ENCODE measurements at regions not wholly inside any gene's neighbourhood (a gene's known extent, or its start where the extent isn't known, plus 50 kb on each side); places are given as distances from the start of the nearest gene placed in this dataset.

DNA sequence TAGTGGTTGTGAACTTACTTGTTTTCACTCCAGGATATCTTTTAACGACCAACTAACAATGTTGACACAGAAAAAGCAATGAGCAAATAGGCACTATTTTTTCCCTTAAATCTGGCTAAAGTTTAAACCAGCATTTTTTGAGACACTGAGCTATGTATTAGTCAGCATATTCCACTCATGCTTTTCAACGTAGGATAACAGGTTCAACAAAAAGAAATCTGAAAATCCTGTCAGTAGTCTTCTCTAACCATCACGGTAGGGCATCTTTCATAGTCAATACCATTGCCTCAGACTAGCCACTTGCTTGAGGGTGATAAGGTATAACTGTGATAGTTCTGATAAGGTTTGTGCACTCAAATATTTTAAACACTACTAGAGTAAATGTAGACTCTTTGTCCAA lies 1177.3 kb upstream of the NUDT12 start:
- no peak for DNase-seq (ENCODE audit: low spot score)

- no peak for DNase-seq (ENCODE audit: low spot score)
Observed at GRCh38 chr5:104739503-104739902, 1176.9 kb upstream of the NUDT12 start.

GRCh38 chr5:104736073-104736472 lies 1173.5 kb upstream of the NUDT12 start:
- no peak for DNase-seq (ENCODE audit: low spot score)

DNA sequence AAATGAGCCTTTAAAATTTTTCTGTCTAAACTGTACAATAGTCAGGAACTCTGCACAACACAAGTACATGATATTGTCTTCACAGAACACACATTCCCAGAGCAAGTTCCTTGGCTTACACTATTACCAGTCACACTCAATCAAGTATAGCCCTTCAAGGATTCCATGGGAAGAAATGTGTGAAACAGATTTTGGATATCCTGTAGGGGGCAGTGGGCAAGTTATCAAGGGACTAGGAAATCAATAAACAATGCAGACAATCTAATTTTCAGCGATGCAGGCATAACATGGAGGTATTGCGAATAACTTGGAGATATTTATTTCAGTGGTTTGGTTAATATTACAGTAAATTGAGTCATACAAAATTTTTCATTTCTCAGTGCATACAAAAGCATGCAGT lies 1171.5 kb upstream of the NUDT12 start:
- DNase-seq (ENCODE audit: low spot score), result no peak

DNA sequence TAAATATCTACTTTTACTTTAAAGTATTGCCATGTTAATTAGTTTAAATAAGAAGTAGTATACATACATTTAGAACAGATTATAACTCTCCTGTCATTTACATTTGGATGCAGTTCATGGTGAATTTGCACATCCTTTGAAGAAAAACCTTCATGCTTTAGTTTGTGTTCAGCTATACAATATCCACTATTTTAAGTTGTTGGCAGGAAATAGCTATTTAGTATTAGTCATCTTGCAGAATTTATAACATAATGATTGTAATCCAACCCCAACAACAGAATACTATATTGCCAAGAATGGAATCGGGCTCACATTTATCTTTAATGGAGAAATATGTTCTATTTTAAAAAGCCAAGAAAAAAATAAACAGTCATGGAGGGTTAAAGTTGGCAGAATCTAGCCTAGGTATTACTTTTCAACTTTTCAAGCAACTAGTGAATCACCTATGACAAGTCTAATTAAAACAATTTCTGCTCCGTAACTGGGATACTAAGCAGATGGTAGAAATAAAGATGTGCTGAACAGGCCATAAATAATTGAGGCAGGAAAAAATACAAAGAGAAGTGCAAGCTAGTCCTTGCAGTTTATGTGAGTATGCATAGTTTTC lies 1170.6 kb upstream of the NUDT12 start:
- no peak for DNase-seq (ENCODE audit: low spot score)

DNA sequence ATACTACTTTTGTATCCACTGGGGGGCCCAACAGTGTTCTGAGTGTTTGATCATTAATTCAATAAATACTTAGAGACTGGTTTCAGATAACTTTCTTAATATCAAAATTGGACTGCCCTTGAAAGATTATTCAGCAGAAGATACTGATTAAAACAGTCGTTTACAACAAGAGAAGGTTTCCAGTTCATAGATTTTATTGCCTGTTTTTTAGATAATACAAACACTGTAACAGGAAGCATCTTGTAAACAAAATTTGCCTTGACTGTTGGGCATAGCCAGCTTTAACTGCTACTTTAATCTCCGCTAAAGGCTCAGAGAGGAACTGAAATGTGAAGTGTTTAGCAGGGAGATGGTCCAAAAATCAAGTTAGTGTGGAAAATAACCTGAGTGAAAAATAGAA lies 1168.7 kb upstream of the NUDT12 start:
- no peak for DNase-seq (ENCODE audit: low spot score)

DNA sequence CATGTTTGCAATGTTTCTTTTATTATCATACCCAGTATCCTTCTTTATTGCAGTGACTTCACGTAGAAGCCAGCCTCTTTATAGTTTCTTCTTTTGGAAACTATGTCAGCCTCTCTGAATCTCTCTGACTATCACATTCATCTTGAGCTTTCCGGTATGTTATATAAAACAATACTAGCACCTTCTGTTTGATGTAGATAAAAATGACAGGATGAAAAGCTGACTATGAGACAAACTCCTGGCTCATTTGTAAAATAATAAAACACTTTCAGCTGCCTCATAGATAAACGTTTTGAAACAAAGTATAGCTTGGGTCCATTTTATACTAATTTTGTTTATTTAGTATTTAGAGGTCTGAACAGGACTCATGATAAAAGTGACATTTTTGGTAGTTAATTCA lies 1145.4 kb upstream of the NUDT12 start:
- DNase-seq (ENCODE audit: low spot score), result no peak

- no peak for DNase-seq (ENCODE audit: low spot score)
Observed at GRCh38 chr5:104706600-104706999, 1144.0 kb upstream of the NUDT12 start.

DNA sequence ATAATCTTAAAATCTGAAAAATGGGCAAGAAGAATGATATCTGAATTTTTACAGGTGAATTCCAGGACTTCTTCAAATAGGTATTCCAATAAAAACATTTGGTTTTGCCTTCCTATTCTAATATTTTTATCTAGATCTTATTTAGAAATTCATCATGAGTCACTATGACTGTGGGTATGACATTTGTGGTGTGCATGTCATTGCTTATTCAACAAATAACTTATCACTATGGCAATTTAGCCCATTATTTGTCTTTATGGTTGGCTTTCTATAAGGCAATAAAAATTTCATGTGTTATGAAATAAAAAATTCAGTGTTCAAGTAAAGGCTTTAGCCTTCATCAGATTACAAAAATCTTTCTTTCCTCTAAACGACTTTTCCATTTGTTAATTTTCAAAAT lies 1139.6 kb upstream of the NUDT12 start:
- no peak for DNase-seq (ENCODE audit: low spot score)

- no peak for DNase-seq (ENCODE audit: low spot score)
Observed at GRCh38 chr5:104699438-104699837, 1136.8 kb upstream of the NUDT12 start.

DNA sequence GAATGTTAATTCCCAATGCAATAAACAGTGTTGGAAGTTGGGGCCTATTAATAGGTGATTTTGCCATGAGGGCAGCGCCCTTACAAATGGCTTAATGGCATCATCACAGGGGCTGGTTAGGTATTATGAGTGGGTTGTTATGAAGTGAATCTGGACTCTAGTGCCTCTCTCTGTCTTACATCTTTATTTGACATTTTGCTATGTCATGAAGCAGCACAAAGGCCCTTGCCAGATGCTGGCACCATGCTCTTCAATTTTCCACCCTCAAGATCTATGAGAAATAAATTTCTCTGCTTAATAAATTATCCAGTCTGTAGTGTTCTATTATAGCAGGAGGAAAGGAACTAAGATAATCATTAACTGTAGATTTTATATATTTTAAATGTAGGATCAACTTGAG lies 1098.7 kb upstream of the NUDT12 start:
- DNase-seq (ENCODE audit: low spot score), result no peak

- no peak for DNase-seq (ENCODE audit: low spot score)
Observed at GRCh38 chr5:104659497-104659896, 1096.9 kb upstream of the NUDT12 start.

- DNase-seq (ENCODE audit: low spot score), result no peak
Observed at GRCh38 chr5:104652271-104652861, 1089.8 kb upstream of the NUDT12 start.

DNA sequence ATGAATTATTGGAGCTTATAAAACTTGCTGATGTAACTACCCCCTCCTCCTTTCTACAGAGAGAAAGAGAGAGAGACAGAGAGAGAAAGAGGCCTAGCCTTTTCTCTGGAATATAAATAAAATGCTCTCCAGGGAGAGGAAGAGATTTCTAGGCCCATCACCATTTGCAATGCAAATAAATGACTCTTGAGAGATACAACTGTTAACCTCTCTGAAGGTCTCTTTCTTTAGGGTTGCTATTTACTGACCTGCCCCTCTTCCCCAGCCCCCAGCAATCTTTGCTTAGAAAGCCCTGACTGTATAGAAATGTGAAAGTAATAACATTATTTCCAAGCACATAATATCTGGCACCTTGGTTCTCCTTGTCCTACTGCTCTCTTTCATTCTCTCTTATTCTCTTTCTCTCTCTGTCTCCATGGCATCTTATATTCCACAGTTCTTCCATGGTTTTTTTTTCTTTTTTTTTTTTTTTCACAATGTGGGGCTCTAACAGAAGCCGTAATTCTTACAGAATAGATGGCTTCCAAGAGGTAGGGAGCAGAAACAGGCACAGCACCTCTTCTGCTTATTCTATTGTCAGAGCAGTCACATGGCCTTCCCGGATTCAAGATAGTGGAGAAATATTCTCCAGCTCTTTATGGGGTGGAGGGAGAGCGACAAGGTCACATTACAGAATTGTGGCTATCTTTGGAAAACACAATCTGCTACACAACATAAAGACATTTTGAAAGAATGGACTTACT lies 1087.9 kb upstream of the NUDT12 start:
- DNase-seq (ENCODE audit: low spot score), result no peak

GRCh38 chr5:104646416-104646815 lies 1083.8 kb upstream of the NUDT12 start:
- DNase-seq (ENCODE audit: low spot score), result no peak

GRCh38 chr5:104643320-104643719 lies 1080.7 kb upstream of the NUDT12 start:
- DNase-seq (ENCODE audit: low spot score), result no peak

GRCh38 chr5:104635227-104635626 lies 1072.6 kb upstream of the NUDT12 start:
- no peak for DNase-seq (ENCODE audit: low spot score)

DNA sequence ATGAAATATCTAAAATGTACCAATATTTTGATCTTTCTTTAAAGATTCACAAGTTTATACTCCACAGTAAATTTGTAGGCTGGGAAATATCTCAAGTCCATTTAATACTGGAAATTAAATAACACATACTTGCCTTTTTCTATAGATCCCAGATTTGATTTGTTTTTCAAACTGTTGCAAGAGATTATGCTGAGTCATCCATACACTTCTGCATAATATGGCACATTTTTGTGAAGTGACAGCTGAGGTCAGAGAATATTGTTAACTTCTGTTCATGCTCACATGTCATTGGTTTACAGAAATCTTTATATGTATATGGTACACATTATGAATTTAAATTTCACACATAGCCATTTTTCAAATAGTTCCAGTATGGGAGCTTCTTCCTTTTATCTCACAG lies 1066.3 kb upstream of the NUDT12 start:
- DNase-seq (ENCODE audit: low spot score), result no peak

GRCh38 chr5:104626122-104626521 lies 1063.5 kb upstream of the NUDT12 start:
- DNase-seq (ENCODE audit: low spot score), result no peak

- DNase-seq (ENCODE audit: low spot score), result no peak
Observed at GRCh38 chr5:104612005-104612404, 1049.4 kb upstream of the NUDT12 start.

DNA sequence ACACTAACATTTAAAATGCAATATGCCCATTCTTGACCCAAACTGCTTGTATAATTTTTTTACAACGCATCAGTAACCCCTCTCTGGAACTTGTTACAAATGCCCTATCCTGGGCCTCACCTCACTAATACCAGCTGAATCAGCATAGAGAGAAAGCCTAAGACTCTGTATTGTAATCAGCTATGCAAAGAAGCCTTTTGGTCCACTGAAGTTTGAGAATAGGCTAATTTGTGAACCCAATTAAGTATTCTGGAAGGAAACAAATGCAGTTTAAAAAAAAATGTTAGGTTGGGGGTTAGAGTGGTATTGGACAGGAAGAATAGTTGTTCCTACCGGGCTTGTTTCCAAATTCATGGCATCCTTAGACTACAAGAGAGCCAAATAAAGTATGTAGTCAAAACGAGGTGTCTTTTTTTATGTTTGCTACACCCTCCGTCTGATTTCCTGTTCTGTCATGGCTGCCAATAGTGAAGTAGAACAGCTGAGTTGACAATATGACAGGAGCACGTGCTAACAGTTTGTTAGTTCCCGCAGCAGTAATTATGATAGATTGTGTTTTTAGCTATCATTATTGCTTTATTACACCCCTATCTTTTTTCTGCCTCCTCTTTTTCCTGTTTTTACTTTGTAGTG lies 1048.7 kb upstream of the NUDT12 start:
- DNase-seq (ENCODE audit: low spot score), result no peak

GRCh38 chr5:104606258-104606829 lies 1043.8 kb upstream of the NUDT12 start:
- DNase-seq (ENCODE audit: low spot score), result no peak

DNA sequence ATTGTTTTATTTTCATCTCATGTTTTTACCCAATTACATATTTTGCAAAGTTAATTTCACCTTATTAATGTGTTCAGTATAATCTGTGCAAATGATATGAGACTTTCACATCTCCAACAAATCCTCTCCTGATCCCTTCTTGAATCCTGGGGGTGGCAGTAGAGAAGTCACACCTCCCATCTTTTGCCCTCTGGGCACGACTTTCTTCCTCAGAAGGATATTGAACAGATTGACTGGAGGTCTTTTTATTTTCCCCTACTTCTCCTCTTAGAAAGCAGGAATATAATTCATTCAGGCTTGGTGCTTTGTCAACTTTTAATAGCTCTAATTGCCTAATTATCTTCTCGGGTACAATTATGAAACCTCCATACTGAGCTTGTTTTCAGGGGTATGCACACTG lies 1037.1 kb upstream of the NUDT12 start:
- no peak for DNase-seq (ENCODE audit: low spot score)

All from hepatic stellate cell (primary cell).